SK-N-MC (cell line): ENCODE measurements at regions not wholly inside any gene's neighbourhood (a gene's known extent, or its start where the extent isn't known, plus 50 kb on each side); places are given as distances from the start of the nearest gene placed in this dataset.

ENCODE experiments used
- EZH2 ChIP-seq: fragments of 200-600 bp; sonication (generic); IDR thresholded peaks from one replicate; pipeline ENCODE4 v1.6.1; 2017; ENCODE audit warnings: antibody characterized with exemption
- FOXP2 ChIP-seq: optimal IDR thresholded peaks from 2 replicates; pipeline ENCODE3; 2011; ENCODE audit warnings: mild to moderate bottlenecking, moderate library complexity; ENCODE audit not compliant: insufficient read depth; ENCODE audit errors: extremely low read length, control extremely low read depth
- POLR2AphosphoS5 ChIP-seq: IDR thresholded peaks from 2 replicates; pipeline ENCODE4 v1.6.1; 2012; ENCODE audit warnings: mild to moderate bottlenecking, low read depth, low read length, borderline replicate concordance

DNA sequence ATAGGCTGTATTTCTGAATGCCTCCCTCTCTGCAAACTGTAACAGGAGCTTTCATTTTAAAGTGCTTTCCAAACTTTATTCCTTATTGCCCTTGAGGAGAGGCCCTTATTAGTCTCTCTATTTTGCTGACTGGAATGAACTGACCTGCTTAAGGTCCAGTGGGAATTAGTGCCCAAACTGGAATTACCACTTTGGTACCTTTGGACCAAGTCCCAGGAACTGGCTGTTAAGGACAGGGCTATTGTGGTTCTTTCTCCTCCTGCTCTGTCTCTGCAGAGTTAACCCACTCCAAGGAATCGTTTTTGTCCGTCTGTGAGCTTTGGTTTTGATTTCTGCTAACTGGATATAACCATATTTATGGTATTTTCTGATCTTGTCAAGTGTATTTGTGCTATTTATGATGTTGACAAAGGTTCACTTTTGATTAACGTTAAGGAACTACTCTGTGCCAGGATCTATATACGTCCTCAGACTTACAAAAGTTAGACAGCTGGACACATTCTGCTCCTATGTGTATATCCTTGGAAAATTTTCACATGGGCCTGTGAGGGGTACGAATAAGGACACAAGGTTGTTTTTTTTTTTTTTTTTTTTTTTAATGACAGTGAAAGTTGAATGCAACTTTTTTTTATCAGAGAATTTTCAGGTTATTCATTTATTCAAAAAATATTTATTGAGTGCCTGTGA is 189.1 kb upstream of the ANKRD55 start:
- no peak for TF ChIP-seq EZH2
- TF ChIP-seq POLR2AphosphoS5 = no peak
- TF ChIP-seq FOXP2 = no peak
